ENCODE measurements at regions not wholly inside any gene's neighbourhood (a gene's known extent, or its start where the extent isn't known, plus 50 kb on each side); places are given as distances from the start of the nearest gene placed in this dataset.

DNA sequence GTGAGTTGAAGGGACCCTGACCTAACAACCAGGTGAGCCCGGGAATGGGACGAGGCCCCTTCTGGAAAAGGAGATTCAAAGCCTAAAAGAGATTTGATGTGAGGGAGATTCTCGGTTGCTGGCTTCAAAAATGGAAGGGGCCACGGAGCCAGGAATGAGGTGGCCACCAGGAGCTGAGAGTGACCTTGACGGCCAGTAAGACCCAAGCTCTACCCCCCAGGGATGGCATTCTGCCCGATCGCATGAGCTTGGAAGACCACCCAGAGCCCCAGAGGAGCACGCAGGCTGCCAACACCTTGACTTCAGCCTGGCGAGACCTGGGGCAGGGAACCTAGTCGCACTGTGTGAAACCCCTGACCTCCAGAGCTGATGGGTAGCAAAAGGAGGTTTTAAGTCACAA, 163.9 kb downstream of the BMP7 start:
- H3K9me3 Mint-ChIP-seq, result peaks cover 5% of the 10 kb centered on the region
- TF ChIP-seq, protein P1, sequence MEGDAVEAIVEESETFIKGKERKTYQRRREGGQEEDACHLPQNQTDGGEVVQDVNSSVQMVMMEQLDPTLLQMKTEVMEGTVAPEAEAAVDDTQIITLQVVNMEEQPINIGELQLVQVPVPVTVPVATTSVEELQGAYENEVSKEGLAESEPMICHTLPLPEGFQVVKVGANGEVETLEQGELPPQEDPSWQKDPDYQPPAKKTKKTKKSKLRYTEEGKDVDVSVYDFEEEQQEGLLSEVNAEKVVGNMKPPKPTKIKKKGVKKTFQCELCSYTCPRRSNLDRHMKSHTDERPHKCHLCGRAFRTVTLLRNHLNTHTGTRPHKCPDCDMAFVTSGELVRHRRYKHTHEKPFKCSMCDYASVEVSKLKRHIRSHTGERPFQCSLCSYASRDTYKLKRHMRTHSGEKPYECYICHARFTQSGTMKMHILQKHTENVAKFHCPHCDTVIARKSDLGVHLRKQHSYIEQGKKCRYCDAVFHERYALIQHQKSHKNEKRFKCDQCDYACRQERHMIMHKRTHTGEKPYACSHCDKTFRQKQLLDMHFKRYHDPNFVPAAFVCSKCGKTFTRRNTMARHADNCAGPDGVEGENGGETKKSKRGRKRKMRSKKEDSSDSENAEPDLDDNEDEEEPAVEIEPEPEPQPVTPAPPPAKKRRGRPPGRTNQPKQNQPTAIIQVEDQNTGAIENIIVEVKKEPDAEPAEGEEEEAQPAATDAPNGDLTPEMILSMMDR (conservative IDR thresholded peaks at IDR 0.05), result no peak
- peaks cover 7% of the 10 kb centered on the region for H3K4me1 Mint-ChIP-seq
- no peaks in the 10 kb centered on the region for H3K36me3 Mint-ChIP-seq (ENCODE audit: low read depth)
- no peaks in the 10 kb centered on the region for H3K36me3 ChIP-seq (ENCODE audit: control insufficient read depth, insufficient read depth, low read length)
- WGBS, 2 experiments (ENCODE audit: insufficient coverage in 1 of 2, insufficient read length in 1 of 2), result 91 to 93% methylated on average over 8 to 10 of the region's 10 CpGs
- no peak overlapping the region for H3K27ac ChIP-seq (ENCODE audit: low read depth, low read length)
- no peaks in the 10 kb centered on the region for H3K4me1 ChIP-seq (ENCODE audit: control insufficient read depth, insufficient read depth, low read length)
- no peak overlapping the region for H3K27ac Mint-ChIP-seq
- H3K27me3 ChIP-seq (ENCODE audit: control insufficient read depth, insufficient read depth, low read length, poor library complexity, severe bottlenecking), result no peaks in the 10 kb centered on the region
- H3K4me3 ChIP-seq (ENCODE audit: low read length), result no peak overlapping the region
- no peak overlapping the region for H3K4me3 Mint-ChIP-seq
- no peak overlapping the region for H3K9ac ChIP-seq (ENCODE audit: extremely low read depth, low read length, poor library complexity, severe bottlenecking)
- H3K9me3 ChIP-seq (ENCODE audit: control insufficient read depth, low read length), result no peaks in the 10 kb centered on the region
- peaks cover 39% of the 10 kb centered on the region for H3K27me3 Mint-ChIP-seq (ENCODE audit: insufficient read depth)
- no peak for DNase-seq

DNA sequence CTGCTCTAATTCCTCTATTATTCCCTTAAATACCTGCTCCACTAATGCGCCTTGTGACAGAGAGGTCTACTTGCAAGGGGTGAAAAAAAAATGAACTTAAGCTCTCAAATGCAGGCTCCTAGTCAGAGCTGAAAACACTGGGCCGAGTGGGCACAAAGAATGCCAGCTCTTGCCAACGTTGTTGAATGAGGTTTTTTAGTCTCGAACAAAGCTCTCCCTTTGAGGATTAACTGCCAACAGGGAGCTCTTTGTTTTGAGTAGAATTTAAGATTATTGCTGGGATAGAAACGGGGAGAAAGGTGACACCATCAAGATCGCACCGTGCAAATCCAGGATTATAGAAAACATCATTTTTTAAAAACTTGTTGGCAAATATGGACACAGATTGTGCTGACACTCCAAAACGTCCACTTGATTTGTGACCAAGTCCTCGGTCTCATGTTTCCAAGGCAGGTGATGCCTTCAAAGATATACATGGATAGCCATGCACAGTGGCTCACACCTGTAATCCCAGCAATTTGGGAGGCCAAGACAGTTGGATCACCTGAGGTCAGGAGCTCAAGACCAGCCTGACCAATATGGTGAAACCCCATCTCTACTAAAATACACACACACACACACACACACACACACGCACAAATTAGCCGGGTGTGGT, 163.2 kb downstream of the BMP7 start:
- Mint-ChIP-seq H3K4me3 (no peak overlapping the region), H3K36me3 (ENCODE audit: low read depth) (no peaks in the 10 kb centered on the region), H3K4me1 (peaks cover 4% of the 10 kb centered on the region), H3K27me3 (ENCODE audit: insufficient read depth) (peaks cover 39% of the 10 kb centered on the region), H3K27ac (no peak overlapping the region), H3K9me3 (peaks cover 5% of the 10 kb centered on the region)
- H3K27me3 ChIP-seq (ENCODE audit: control insufficient read depth, insufficient read depth, low read length, poor library complexity, severe bottlenecking), result no peaks in the 10 kb centered on the region
- no peaks in the 10 kb centered on the region for H3K9me3 ChIP-seq (ENCODE audit: control insufficient read depth, low read length)
- no peak for DNase-seq
- H3K27ac ChIP-seq (ENCODE audit: low read depth, low read length), result no peak overlapping the region
- H3K4me1 ChIP-seq (ENCODE audit: control insufficient read depth, insufficient read depth, low read length), result no peaks in the 10 kb centered on the region
- no peak overlapping the region for H3K9ac ChIP-seq (ENCODE audit: extremely low read depth, low read length, poor library complexity, severe bottlenecking)
- 80 to 87% methylated on average over 7 to 11 of the region's 11 CpGs for WGBS, 2 experiments (ENCODE audit: insufficient coverage in 1 of 2, insufficient read length in 1 of 2)
- TF ChIP-seq, protein P1 (conservative IDR thresholded peaks at IDR 0.05), result no peak
- H3K4me3 ChIP-seq (ENCODE audit: low read length), result no peak overlapping the region
- H3K36me3 ChIP-seq (ENCODE audit: control insufficient read depth, insufficient read depth, low read length), result no peaks in the 10 kb centered on the region

GRCh38 chr20:57104113-57104512, 162.3 kb downstream of the BMP7 start:
- Histone ChIP-seq H3K9ac (ENCODE audit: extremely low read depth, low read length, poor library complexity, severe bottlenecking) (no peak overlapping the region), H3K36me3 (ENCODE audit: control insufficient read depth, insufficient read depth, low read length) (no peaks in the 10 kb centered on the region), H3K4me3 (ENCODE audit: low read length) (no peak overlapping the region), H3K4me1 (ENCODE audit: control insufficient read depth, insufficient read depth, low read length) (no peaks in the 10 kb centered on the region), H3K27ac (ENCODE audit: low read depth, low read length) (no peak overlapping the region), H3K27me3 (ENCODE audit: control insufficient read depth, insufficient read depth, low read length, poor library complexity, severe bottlenecking) (no peaks in the 10 kb centered on the region), H3K9me3 (ENCODE audit: control insufficient read depth, low read length) (no peaks in the 10 kb centered on the region)
- no peaks in the 10 kb centered on the region for H3K36me3 Mint-ChIP-seq (ENCODE audit: low read depth)
- peaks cover 39% of the 10 kb centered on the region for H3K27me3 Mint-ChIP-seq (ENCODE audit: insufficient read depth)
- H3K4me3 Mint-ChIP-seq, result no peak overlapping the region
- H3K27ac Mint-ChIP-seq, result no peak overlapping the region
- H3K4me1 Mint-ChIP-seq, result peaks cover 4% of the 10 kb centered on the region
- DNase-seq, result no peak
- WGBS, 2 experiments (ENCODE audit: insufficient coverage in 1 of 2, insufficient read length in 1 of 2), result 93 to 96% methylated on average over 11 of the region's 11 CpGs
- TF ChIP-seq, protein P1 (conservative IDR thresholded peaks at IDR 0.05), result no peak
- peaks cover 5% of the 10 kb centered on the region for H3K9me3 Mint-ChIP-seq

Measured in endodermal cell (in vitro differentiated cells).